ENCODE measurements at regions not wholly inside any gene's neighbourhood (a gene's known extent, or its start where the extent isn't known, plus 50 kb on each side); places are given as distances from the start of the nearest gene placed in this dataset.

DNA sequence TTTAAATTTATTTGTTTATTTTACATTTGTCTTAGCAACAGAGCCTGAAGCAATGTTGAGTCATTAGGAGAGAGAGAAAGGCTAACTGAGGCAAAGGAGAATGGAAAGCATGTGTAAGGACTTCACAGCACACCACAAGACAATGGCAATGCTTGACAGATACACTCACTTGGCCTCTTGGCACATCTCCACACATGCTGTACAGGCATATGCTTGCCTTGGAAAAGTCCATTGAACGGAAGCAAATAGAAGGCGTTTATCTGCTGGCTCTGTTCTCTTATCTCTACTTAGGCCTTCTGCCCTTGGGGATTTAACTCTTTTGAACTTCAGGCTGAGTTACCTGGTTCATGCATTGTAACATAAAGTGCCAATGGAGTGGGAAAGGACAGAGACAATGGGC, 262.2 kb upstream of the POU3F1 start:
- TF ChIP-seq, protein P1, sequence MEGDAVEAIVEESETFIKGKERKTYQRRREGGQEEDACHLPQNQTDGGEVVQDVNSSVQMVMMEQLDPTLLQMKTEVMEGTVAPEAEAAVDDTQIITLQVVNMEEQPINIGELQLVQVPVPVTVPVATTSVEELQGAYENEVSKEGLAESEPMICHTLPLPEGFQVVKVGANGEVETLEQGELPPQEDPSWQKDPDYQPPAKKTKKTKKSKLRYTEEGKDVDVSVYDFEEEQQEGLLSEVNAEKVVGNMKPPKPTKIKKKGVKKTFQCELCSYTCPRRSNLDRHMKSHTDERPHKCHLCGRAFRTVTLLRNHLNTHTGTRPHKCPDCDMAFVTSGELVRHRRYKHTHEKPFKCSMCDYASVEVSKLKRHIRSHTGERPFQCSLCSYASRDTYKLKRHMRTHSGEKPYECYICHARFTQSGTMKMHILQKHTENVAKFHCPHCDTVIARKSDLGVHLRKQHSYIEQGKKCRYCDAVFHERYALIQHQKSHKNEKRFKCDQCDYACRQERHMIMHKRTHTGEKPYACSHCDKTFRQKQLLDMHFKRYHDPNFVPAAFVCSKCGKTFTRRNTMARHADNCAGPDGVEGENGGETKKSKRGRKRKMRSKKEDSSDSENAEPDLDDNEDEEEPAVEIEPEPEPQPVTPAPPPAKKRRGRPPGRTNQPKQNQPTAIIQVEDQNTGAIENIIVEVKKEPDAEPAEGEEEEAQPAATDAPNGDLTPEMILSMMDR (conservative IDR thresholded peaks at IDR 0.05): no peak
- no peak for TF ChIP-seq ZFX (IDR thresholded peaks at IDR 0.05)
